Activated B cell treated with CpG ODN at 0.5 μM for 24 hours (primary cell): ENCODE measurements at regions not wholly inside any gene's neighbourhood (a gene's known extent, or its start where the extent isn't known, plus 50 kb on each side); places are given as distances from the start of the nearest gene placed in this dataset.

Experiments
- ATAC-seq: fragments of 200-7000 bp; cut with Tn5 transposase; one replicate; pipeline ENCODE4 v1.10.0; 2021; ENCODE audit warnings: low read depth, mild to moderate bottlenecking, moderate library complexity
- CTCF ChIA-PET: fragments of 350-600 bp; sonication (Branson Sonifier 250); formaldehyde crosslinking; loops from one replicate; lab custom pipeline; 2021; ENCODE audit warnings: antibody characterized with exemption; lab: Charles Lee
- POLR2A ChIA-PET: fragments of 350-600 bp; sonication (Branson Sonifier 250); formaldehyde crosslinking; loops from one replicate; lab custom pipeline; 2021; ENCODE audit warnings: antibody characterized with exemption; lab: Charles Lee
- DNase-seq: peaks from one replicate; pipeline ENCODE4 v3.0.0; 2022
- H3K27ac Mint-ChIP-seq: one replicate; pipeline ENCODE4 v1.8.0; 2020; ENCODE audit warnings: mixed read lengths
- H3K27me3 Mint-ChIP-seq: one replicate; pipeline ENCODE4 v1.8.0; 2021; ENCODE audit warnings: mixed read lengths
- H3K36me3 Mint-ChIP-seq: one replicate; pipeline ENCODE4 v1.8.0; 2021; ENCODE audit warnings: low read depth, mixed read lengths
- H3K4me1 Mint-ChIP-seq: one replicate; pipeline ENCODE4 v1.8.0; 2021; ENCODE audit warnings: mixed read lengths
- H3K4me3 Mint-ChIP-seq: one replicate; pipeline ENCODE4 v1.8.0; 2020; ENCODE audit warnings: mild to moderate bottlenecking, mixed read lengths
- H3K9me3 Mint-ChIP-seq: one replicate; pipeline ENCODE4 v1.8.0; 2020; ENCODE audit warnings: mixed read lengths
- CTCF ChIP-seq: fragments of 200-600 bp; IDR thresholded peaks from one replicate; pipeline ENCODE4 v1.8.0; 2022; ENCODE audit warnings: antibody characterized with exemption, mild to moderate bottlenecking
- intact Hi-C: fragments of 100-400 bp; cut with micrococcal nuclease; formaldehyde crosslinking; loops from one replicate; pipeline ENCODE4 v1.15.1; 2024

DNA sequence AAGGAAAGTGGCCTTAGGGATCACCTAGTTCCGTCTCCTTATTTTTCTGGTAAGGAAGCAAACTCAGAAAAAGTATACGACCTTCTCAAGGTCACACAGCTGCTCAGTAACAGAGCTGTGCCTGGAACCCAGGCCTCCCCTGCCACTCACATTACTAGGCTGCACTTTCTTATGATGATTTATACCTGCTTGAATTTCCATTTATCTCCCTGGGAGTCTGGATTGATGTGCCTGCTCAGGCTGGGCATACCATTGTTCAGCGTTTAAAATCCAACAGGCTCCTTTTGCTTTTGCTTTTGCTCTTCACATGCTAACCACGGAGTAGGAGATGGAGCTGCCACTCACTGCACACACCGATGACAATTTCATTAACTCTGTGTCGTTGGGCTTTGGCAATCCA lies 241.0 kb downstream of the OLFM4 start:
- no peaks in the 10 kb centered on the region for H3K36me3 Mint-ChIP-seq
- H3K4me1 Mint-ChIP-seq, result no peaks in the 10 kb centered on the region
- ChIA-PET CTCF (no interaction called here), POLR2A (no interaction called here)
- peaks cover 4% of the 10 kb centered on the region for H3K9me3 Mint-ChIP-seq
- intact Hi-C loops, result no loop called here
- no peak for TF ChIP-seq CTCF
- no peak overlapping the region for H3K4me3 Mint-ChIP-seq
- ATAC-seq, result no peak
- H3K27me3 Mint-ChIP-seq, result no peaks in the 10 kb centered on the region
- DNase-seq, result no peak
- H3K27ac Mint-ChIP-seq, result no peak overlapping the region

DNA sequence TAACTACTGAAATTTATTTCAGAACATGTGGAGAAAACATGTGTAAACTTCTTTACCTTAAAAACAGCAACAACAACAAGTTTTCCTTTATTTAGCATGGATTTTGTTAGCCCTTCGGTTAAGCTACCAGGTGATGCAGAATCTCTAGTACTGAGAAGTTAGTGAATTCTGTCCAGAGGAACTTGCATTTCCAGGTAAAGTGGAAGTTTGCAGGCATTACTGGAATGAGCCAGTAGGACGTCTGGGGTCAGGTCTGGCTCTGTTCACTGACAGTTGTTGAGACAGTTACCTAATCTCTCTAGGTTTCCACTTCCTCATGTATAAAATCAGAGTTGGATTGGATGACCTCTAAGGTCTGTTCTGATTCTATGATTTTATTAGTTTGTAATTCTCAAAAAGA lies 244.3 kb downstream of the OLFM4 start:
- H3K4me1 Mint-ChIP-seq, result no peaks in the 10 kb centered on the region
- intact Hi-C loops, result no loop called here
- no peak for ATAC-seq
- H3K27ac Mint-ChIP-seq, result no peak overlapping the region
- no peaks in the 10 kb centered on the region for H3K36me3 Mint-ChIP-seq
- no peak for DNase-seq
- POLR2A ChIA-PET, result no interaction called here
- peaks cover 2% of the 10 kb centered on the region for H3K9me3 Mint-ChIP-seq
- H3K4me3 Mint-ChIP-seq, result no peak overlapping the region
- TF ChIP-seq CTCF, result no peak
- CTCF ChIA-PET, result no interaction called here
- no peaks in the 10 kb centered on the region for H3K27me3 Mint-ChIP-seq

DNA sequence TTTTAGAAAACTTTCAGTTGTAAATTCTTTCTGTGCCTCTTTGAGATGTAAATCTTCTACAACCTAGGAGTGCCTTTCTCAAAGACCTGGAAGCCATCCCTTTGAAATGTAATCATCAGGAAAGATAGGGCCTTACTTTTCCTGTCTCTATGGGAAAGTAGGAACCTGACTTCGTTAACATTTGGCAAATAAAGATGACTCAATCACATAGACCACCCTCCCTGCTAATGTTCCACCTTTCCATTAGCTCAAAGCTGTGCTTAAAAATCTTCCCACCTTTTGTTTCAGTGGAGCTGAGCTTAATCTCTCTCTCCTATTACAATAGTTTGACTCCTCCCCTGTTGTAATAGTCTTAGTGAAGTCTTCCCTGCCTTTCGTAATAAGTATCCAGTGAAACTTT lies 247.7 kb downstream of the OLFM4 start:
- POLR2A ChIA-PET, result no interaction called here
- DNase-seq (no peak), ATAC-seq (no peak)
- Mint-ChIP-seq H3K27me3 (no peaks in the 10 kb centered on the region), H3K4me3 (no peak overlapping the region), H3K4me1 (no peaks in the 10 kb centered on the region), H3K9me3 (peaks cover 3% of the 10 kb centered on the region), H3K36me3 (no peaks in the 10 kb centered on the region), H3K27ac (no peak overlapping the region)
- CTCF ChIA-PET, result no interaction called here
- TF ChIP-seq CTCF, result no peak
- intact Hi-C loops, result no loop called here

- Mint-ChIP-seq H3K4me1 (no peaks in the 10 kb centered on the region), H3K4me3 (no peak overlapping the region), H3K27me3 (no peaks in the 10 kb centered on the region), H3K27ac (no peak overlapping the region), H3K36me3 (no peaks in the 10 kb centered on the region), H3K9me3 (peaks cover 3% of the 10 kb centered on the region)
- no peak for TF ChIP-seq CTCF
- DNase-seq (no peak), ATAC-seq (no peak)
- ChIA-PET POLR2A (no interaction called here), CTCF (no interaction called here)
- intact Hi-C loops, result no loop called here
These were observed 253.1 kb downstream of the OLFM4 start for GRCh38 chr13:53281677-53282076.

DNA sequence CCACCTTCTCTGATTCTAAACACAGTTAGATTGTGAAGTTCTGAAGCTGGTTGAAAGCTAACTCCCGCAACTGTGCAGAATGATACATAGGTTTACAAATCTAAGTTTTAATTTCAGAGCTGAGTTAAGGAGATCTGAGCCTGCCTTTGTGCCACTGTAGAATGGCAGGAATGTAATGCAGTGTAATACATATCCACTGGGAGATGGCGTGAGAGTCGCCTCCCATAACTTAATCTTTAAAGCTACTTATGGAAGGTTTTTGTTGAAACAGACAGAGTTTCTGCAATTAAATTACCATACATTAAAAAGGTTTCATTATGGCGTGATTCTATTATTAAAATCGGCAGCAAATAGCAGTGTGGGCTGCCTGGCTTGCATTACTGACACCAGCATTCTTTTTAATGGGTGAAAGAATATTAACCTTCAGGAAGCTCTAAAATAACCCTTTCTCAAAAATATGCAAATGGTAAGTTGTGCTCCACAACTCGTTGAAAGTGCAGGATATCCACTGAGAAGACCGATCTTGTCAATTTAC lies 257.4 kb downstream of the OLFM4 start:
- intact Hi-C loops, result no loop called here
- DNase-seq (no peak), ATAC-seq (no peak)

More for the DNA sequence above, 257.4 kb downstream of the OLFM4 start:
- Mint-ChIP-seq H3K4me1 (no peaks in the 10 kb centered on the region), H3K36me3 (no peaks in the 10 kb centered on the region), H3K27me3 (no peaks in the 10 kb centered on the region), H3K9me3 (no peaks in the 10 kb centered on the region), H3K4me3 (no peak overlapping the region), H3K27ac (no peak overlapping the region)
- POLR2A ChIA-PET, result no interaction called here
- CTCF ChIA-PET, result no interaction called here
- no peak for TF ChIP-seq CTCF
